Activated CD8-positive, alpha-beta memory T cell treated with anti-CD3 and anti-CD28 coated beads for 36 hours (primary cell): ENCODE measurements at regions not wholly inside any gene's neighbourhood (a gene's known extent, or its start where the extent isn't known, plus 50 kb on each side); places are given as distances from the start of the nearest gene placed in this dataset.
"Not testable (repeated sequence)": the region's sequence is repeated elsewhere in the genome, so short reads cannot be mapped to it uniquely, and the experiment has no call there.

ENCODE experiments used
- CTCF ChIA-PET: fragments of 350-600 bp; sonication (Branson Sonifier 250); formaldehyde crosslinking; loops from one replicate; lab custom pipeline; 2021; ENCODE audit warnings: antibody characterized with exemption; lab: Charles Lee
- POLR2A ChIA-PET: fragments of 350-600 bp; sonication (Branson Sonifier 250); formaldehyde crosslinking; loops from one replicate; lab custom pipeline; 2021; ENCODE audit warnings: antibody characterized with exemption; lab: Charles Lee

DNA sequence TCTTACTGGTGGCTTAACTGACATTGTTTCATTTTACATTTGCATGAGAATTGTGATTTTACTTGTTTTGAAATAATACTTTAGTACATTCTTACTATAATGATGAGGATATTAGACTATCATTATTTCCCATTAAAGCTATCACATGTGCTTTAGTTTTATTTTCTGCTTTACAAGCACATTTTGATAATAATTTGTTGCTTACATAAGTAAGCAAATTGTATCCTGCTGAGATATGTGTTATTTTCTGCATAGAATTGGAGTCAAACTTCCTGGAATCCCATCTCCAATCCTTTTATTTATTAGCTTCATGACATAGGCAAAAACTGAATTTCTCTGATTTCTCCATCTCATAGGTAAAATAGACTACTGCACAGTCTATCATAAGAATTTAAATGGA, 847.4 kb downstream of the DIPK2A start:
- ChIA-PET CTCF (no interaction called here), POLR2A (no interaction called here)

DNA sequence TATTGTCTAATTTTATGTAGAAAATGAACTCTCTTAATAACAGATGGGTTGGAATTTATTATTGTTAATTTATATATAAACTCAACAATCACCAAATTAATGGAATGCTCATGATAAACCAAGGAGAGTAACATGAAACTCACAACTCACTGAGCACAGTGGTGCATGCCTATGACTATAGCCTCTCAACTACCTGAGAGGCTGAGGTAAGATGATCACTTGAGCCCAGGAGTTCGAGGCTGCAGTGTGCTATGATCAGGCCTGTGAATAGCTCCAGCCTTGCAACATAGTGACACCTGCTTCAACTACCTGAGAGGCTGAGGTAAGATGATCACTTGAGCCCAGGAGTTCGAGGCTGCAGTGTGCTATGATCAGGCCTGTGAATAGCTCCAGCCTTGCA, 848.6 kb downstream of the DIPK2A start:
- POLR2A ChIA-PET, CTCF ChIA-PET: not testable (repeated sequence)

DNA sequence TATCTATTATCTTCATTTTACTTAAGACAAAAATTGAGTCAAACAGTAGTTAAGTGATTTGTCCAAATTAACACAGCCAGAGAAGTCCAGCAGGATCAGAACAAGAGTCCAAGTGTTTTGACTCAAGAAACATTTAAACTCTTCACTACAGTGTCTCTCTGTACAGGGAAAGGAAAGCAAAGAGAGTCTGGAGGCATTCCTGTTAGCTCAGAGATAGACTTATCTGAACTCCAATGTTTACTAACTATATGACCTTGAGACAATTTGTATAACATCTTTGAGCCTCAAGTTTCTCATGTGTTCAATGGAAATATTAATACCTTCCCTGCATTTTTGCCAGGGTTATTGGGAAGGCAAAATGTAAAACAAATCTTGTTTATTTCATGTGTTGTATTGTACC, 849.1 kb downstream of the DIPK2A start:
- POLR2A ChIA-PET, result no interaction called here
- CTCF ChIA-PET, result no interaction called here

DNA sequence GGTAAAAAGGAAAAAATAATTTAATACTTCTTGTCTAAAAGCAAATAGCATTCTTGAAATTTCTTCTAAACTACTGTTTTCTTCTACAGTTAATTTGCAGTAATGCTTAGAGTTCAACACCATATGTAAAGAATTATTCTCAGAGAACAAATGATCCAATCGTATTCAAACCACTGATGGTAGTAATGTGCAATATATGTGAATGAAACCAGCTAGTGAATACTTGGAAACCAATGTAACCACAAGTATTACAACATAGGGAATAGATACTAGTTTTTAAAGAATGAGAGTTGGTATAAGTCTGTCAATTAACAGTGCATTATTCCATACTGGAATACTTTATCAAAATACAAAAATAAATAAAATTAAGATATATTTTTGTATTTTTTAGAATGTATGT, 850.0 kb downstream of the DIPK2A start:
- POLR2A ChIA-PET, result no interaction called here
- CTCF ChIA-PET, result no interaction called here

DNA sequence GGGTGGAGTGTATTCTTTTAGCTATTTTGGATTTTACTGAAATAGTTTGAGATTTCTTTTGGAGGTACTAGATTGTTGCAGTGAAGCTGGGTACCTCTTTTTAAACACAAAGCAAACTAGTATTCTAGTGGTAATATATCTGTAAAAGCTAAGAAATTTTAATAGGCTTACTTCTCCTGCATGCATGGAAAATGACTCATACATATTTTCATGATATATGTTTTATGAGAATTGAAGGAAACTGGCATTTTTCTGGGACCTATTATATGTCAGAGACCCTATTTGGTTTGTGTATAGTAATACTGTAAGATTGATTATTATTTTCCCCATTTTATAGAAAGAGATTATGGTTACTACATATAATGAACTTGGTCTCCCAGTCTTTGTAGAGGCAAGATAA, 851.0 kb downstream of the DIPK2A start:
- CTCF ChIA-PET, result no interaction called here
- POLR2A ChIA-PET, result no interaction called here

DNA sequence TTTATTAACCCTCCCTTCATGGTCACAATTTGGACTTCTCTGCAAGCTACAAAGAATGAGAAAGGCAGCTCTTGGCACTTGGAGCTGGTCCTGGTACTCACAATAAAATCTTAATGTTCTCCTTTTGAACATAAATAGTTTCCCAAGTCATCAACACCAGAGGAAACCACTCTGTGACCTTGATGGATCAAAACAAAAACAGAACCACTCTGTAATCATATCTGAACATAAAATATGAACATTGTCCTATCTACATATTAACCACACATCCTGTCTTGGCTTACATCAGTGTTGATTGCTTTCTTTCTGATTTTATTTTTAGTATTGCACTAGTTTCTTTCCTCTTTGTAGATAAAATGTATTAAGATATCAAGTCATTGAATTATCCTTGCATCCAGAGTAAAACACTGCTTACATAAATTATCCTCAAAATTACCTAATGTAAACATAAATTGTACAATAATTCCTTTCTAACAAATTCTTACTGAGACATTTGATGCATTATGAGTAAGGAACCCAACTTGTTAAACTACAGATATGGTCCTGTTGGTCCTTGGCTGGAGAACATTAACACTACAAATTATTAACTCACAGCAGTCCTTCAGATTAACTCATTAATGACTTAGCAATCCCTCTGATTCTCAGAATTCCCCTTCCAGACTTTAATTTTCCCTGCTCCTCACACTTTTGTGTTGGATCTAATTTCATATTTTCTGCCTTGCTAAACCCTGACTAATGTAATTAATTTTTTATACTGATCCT, 860.5 kb downstream of the DIPK2A start:
- POLR2A ChIA-PET, result no interaction called here
- CTCF ChIA-PET, result no interaction called here

DNA sequence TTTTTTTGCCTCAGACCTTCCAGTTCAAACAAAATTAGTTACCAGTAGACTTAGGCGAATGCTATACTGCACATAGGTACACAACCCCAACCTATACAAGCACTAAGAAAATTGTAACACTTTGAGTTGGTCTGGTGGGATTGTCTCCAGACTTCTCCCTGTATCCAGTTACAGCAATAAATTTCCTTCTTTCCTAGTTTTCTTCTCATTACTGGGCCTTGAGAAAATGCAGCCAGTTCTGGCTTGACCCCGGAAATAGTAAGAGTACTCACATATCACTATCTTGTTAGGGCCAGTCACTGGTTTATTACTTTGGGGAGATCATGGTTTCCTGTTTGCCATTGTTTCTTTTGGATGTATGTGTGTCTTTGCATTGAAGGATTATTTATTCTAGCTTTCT, 868.4 kb downstream of the DIPK2A start:
- ChIA-PET CTCF (no interaction called here), POLR2A (no interaction called here)

DNA sequence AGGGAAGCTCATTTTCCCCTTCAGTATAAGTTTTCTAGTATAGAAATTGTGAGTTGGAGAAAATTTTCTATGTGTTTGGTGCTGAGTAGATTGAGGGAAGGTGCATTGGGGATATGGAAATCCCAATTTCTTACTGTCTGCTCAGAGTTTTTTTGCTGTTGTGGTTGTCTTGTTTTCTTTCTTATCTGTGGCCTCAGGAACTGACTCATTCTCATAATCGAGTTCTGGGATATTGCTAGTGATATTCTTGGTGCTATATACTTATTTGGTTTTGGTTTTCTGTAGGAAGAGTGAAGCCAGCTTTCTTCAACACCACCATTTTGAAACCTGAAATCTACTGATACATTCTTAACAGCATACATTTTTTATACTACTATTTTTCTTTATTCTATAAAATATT, 869.2 kb downstream of the DIPK2A start:
- CTCF ChIA-PET, result no interaction called here
- POLR2A ChIA-PET, result no interaction called here

DNA sequence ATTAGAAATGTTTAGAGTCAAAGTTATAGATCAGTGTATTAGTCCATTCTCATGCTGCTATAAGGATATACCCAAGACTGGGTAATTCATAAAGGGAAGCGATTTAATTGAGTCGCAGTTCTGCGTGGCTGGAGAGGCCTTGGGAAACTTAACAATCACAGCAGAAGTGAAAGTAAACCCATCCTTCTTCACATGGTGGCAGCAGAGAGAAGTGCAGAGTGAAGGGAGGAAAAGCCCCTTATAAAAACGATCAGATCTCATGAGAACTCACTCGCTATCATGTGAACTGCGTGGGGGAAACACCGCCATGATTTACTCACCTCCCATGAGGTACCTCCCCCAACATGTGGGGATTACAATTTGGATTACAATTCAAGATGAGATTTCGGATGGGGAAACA, 871.5 kb downstream of the DIPK2A start:
- CTCF ChIA-PET, result no interaction called here

DNA sequence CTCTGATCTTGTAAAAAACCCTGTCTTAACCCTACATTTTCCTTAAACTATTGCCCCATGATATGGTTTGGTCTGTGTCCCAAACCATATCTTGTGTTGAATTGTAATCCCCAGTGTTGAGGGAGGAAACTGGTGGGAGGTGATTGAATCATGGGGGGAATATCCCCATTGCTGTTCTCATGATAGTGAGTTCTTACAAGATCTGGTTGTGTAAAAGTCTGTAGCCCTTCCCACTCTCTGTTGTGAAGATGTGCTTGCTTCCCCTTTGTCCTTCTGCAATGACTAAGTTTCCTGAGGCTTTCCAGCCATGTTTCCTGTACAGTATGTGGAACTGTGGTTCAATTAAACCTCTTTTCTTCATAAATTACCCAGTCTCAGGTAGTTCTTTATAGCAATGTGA, 881.4 kb downstream of the DIPK2A start:
- CTCF ChIA-PET, result no interaction called here
- POLR2A ChIA-PET, result no interaction called here

More for the DNA sequence above, 871.5 kb downstream of the DIPK2A start:
- POLR2A ChIA-PET, result no interaction called here

DNA sequence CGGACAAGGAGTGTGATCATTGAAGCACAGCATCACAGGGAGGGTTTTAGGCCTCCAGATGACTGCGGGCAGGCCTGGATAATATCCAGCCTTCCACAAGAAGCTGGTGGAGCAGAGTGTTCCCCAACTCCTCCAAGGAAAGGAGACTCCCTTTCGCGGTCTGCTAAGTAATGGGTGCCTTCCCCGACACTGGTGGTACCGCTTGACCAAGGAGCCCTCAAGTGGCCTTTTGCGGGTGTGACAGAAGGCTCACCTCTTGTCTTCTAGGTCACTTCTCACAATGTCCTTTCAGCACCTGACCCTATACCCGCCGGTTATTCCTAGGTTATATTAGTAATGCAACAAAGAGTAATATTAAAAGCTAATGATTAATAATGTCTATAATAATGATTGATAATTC, 882.4 kb downstream of the DIPK2A start:
- CTCF ChIA-PET, POLR2A ChIA-PET: not testable (repeated sequence)

DNA sequence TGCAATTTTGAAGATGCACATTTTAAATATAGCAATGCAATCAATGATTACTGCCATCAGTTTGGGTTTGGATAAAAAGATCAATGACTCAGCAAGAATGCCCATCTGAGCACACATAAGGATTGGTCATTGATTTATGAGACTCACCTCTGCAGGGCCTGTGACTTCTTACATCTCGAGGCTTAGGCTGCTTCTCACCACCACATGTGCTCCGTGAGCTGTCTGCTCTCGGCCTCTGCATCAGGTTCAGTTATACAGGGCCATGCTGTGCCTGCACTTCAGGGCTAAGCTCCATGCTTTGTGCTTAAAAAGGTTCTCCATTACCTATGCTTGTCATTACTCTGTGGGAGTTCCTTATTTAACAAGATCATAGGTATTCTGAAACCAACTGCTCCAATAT, 887.5 kb downstream of the DIPK2A start:
- CTCF ChIA-PET, result no interaction called here
- POLR2A ChIA-PET, result no interaction called here

DNA sequence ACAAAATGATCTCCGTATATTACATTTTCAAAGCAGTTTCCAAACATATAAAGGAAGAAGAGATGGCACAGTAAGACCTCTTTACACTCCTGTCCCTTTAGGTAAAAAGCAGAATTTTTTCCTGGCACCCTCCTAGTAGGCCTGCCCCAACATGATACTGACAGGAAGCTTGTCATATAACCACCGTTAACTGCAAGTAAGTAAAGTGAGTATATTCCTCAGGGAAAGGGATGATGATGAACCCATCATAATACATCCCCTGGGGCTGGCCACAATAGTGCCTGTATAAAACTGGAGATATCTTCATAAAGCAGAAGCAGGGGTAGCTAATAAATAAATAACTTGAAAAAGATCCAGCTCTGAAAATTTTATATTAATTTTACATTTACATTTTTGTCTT, 893.0 kb downstream of the DIPK2A start:
- CTCF ChIA-PET, result interaction anchor here (0.6 kb wide), 1 partner anchor 173 kb away, joined by 3 read pairs; no protein-coding TSS in a partner anchor

DNA sequence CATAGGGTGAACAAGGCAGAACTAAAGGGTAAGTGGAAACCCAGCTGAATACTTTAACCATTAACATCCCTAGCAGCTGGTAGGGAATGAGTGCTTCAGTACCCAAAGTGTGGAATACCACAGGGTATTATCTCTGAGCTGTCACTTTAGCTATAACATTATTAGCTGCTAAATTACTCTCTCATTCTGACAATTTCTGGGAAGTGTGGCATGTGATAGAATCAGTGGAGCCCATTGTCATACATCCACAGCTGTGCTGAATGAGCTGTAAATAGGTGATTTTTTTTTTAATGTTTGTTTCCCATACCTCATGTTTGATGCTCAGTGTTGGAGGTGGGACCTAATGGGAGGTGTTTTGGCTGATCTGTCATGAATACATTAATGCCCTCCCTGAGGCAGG, 894.3 kb downstream of the DIPK2A start:
- CTCF ChIA-PET, result no interaction called here
- POLR2A ChIA-PET, result no interaction called here

More for the DNA sequence above, 893.0 kb downstream of the DIPK2A start:
- POLR2A ChIA-PET, result no interaction called here

DNA sequence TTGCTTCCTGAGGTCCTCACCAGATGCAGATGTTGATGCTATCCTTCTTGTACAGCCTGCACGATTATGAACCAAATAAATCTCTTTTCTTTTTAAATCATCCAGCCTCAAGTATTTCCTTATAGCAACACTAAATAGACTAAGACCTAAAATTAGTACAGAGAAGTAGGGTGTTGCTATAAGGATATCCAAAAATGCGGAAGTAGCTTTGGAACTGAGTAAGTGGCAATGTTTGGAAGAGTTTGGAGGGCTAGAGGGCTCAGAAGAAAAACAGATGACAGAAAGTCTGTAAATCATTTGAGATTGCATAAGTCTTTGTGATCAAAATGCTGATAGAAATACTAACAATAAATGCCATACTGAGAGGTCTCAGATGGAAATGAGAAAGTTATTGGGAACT, 894.9 kb downstream of the DIPK2A start:
- ChIA-PET POLR2A (no interaction called here), CTCF (no interaction called here)

DNA sequence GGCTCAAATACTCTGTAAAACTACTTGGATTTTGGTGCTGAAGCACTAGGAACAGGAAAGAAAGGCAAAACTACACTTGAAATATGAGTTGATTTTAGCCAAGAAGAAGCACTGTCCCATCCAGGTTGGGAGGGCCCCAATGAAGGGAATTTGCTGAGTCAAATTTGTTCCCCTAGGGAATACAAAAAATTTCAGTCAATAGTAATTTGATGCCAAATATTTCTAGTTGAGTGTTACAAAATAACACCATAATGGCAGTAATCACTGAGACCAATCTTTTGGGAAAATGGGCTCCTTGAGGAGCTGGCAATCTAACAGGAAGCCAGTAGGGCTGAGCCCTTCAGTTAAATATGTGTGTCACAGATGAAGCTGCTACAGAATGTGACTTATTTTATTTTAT, 896.9 kb downstream of the DIPK2A start:
- POLR2A ChIA-PET, result no interaction called here
- CTCF ChIA-PET, result no interaction called here

DNA sequence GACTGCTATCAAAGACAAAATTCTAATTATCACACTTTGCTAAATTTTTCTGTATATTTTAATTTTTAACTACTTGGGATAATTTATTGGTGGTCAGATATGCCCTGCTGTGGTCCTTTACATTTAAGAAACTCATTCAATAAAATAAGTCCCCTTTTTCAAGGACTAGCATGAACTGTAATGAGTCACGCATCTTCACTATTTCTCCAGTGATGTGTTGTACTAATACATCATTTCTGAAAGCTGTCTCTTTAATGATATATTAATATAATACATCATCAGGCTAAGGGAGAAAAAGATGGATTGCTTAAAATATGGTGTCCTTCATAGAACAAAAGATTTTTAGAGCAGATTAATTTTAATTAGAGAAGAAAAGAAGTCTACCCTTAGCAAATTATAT, 901.4 kb downstream of the DIPK2A start:
- ChIA-PET CTCF (no interaction called here), POLR2A (no interaction called here)

DNA sequence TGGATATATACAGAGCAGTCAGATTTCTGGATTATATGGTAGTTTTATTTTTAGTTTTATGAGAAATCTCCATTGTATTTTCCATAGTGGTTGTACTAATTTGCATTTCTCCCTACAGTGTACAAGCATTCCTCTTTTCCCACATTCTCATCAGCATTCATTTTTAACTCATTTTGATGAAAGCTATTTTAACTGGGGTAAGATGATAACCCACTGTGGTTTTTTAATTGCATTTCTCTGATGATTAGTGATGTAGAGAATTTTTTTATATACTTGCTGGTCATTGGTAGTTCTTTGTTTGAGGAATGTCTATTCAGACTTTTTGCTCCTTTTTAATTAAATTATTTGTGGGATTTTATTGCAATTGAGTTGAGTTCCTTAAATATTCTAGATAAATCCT, 903.6 kb downstream of the DIPK2A start:
- ChIA-PET CTCF (no interaction called here), POLR2A (no interaction called here)

DNA sequence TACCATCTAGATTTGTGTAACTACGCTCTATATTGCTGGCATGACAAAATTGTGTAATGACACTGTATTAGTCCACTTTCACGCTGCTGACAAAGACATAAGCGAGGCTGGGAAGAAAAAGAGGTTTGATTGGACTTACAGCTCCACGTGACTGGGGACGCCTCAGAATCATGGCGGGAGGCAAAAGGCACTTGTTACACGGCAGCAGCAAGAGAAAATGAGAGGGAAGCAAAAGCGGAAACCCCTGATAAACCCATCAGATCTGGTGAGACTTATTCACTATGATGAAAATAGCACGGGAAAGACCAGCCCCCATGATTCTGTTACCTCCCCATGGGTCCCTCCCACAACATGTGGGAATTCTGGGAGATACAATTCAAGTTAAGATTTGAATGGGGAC, 905.7 kb downstream of the DIPK2A start:
- CTCF ChIA-PET, result no interaction called here
- POLR2A ChIA-PET, result no interaction called here

DNA sequence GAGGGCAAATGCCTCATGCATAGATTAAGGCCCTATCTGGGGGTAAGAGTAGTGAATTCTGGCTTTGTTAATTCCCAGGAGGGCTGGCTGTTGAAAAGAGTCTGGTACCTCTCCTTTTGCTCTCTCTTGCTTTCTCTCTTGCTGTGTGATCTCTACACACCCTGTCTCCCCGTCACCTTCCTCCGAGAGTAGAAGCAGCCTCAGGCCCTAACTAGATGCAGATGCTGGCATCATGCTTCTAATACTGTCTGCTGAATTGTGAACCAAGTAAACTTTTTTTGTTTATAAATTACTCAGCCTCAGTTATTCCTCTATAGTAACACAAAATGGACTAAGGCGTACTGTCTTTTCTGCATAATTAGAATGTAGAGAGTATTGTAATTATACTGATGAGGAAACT, 908.1 kb downstream of the DIPK2A start:
- POLR2A ChIA-PET, result no interaction called here
- CTCF ChIA-PET, result no interaction called here

DNA sequence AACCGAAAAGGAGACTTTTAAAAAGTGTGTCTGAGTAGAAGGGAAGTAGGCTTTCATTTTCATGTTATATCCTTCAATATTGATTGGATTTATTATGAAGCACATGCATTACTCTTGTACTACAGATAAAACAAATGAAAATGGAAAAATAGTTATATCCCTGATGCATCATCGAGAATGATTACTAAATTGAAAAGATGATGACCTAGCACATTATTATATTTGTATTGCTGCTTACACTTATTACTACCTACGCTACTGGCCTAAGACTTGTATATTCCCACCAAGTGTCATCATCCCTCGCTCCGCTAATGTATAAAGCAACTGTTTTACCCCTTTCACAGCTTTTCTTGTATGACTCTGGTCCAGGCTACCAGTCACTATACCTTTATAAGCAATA, 922.4 kb downstream of the DIPK2A start:
- ChIA-PET POLR2A (no interaction called here), CTCF (no interaction called here)

DNA sequence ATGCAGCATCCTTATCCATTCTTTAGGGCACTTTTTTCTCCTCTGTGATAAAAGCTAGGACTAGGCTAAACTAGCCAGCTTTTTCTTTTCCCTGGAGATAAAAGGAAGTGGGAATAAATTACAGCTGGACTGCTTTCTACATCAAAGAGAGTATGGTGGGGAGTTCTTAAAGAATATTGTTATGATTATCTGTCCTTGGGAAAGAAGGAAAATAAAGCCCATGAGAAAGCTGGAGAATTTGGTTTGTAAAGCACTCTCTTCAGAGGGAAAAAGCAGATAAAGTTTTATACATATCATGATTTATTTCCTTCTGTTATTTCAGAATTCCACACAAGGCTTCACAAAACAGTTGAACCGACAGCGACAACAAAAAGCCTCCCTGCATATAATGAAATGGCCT, 923.0 kb downstream of the DIPK2A start:
- CTCF ChIA-PET, result no interaction called here

More for the DNA sequence above, 923.0 kb downstream of the DIPK2A start:
- POLR2A ChIA-PET, result no interaction called here
